Keratinocyte (primary cell): ENCODE measurements at regions not wholly inside any gene's neighbourhood (a gene's known extent, or its start where the extent isn't known, plus 50 kb on each side); places are given as distances from the start of the nearest gene placed in this dataset.

ENCODE experiments used
- DNase-seq: peaks from one replicate; pipeline ENCODE4 v3.0.0-alpha.2; 2011; ENCODE audit warnings: low read depth, missing footprints, low spot score
- FAIRE-seq: peaks from 2 replicates; lab custom pipeline; 2011; peaks lifted over from hg19 to GRCh38; lab: Jason Lieb, UNC
- H2AFZ ChIP-seq: 2 replicates; pipeline ENCODE4 v1.6.0; 2012; ENCODE audit warnings: low read length, control low read depth, inconsistent platforms; ENCODE audit not compliant: control insufficient read depth
- H3K27ac ChIP-seq: 2 replicates; pipeline ENCODE4 v1.5.1; 2011; ENCODE audit warnings: low read length; ENCODE audit not compliant: control insufficient read depth, insufficient read depth
- H3K27me3 ChIP-seq: 3 replicates; pipeline ENCODE4 v1.6.0; 2011; ENCODE audit warnings: low read length; ENCODE audit not compliant: control insufficient read depth, insufficient read depth; ENCODE audit errors: extremely low read depth
- H3K36me3 ChIP-seq, 2 experiments: 2 replicates in 1 of 2; 3 replicates in 1 of 2; pipeline ENCODE4 v1.5.1; 2011; ENCODE audit warnings: low read length in 2 of 2, mild to moderate bottlenecking in 1 of 2; ENCODE audit not compliant: control insufficient read depth in 2 of 2, insufficient read depth in 2 of 2; ENCODE audit errors: extremely low read depth in 1 of 2
- H3K4me1 ChIP-seq: 3 replicates; pipeline ENCODE4 v1.5.1; 2011; ENCODE audit warnings: low read length; ENCODE audit not compliant: control insufficient read depth, insufficient read depth; ENCODE audit errors: extremely low read depth
- H3K4me2 ChIP-seq: 3 replicates; pipeline ENCODE4 v1.6.0; 2011; ENCODE audit warnings: low read depth, low read length; ENCODE audit not compliant: control insufficient read depth, insufficient read depth; ENCODE audit errors: extremely low read depth
- H3K4me3 ChIP-seq, 3 experiments: fragments of 200-600 bp in 1 of 3; sonication (generic) in 1 of 3; 2 replicates in 2 of 3; 3 replicates in 1 of 3; pipeline ENCODE4 v1.5.1; 2011 to 2016; ENCODE audit warnings: low read length in 3 of 3, mild to moderate bottlenecking in 3 of 3, control low read depth in 2 of 3, inconsistent platforms in 1 of 3, low read depth in 1 of 3, mixed read lengths in 1 of 3, mixed run types in 1 of 3, moderate library complexity in 1 of 3; ENCODE audit not compliant: control insufficient read depth in 2 of 3, insufficient read depth in 2 of 3; ENCODE audit errors: extremely low read depth in 1 of 3
- H3K79me2 ChIP-seq: 2 replicates; pipeline ENCODE4 v1.6.0; 2012; ENCODE audit warnings: low read length; ENCODE audit not compliant: control insufficient read depth, insufficient read depth
- H3K9ac ChIP-seq: 3 replicates; pipeline ENCODE4 v1.6.0; 2011; ENCODE audit warnings: low read length; ENCODE audit not compliant: control insufficient read depth, insufficient read depth; ENCODE audit errors: extremely low read depth
- H3K9me1 ChIP-seq: 3 replicates; pipeline ENCODE4 v1.6.0; 2011; ENCODE audit warnings: low read length; ENCODE audit not compliant: control insufficient read depth, insufficient read depth; ENCODE audit errors: extremely low read depth
- H3K9me3 ChIP-seq: 2 replicates; pipeline ENCODE4 v1.5.1; 2012; ENCODE audit warnings: low read depth, low read length; ENCODE audit not compliant: control insufficient read depth
- H4K20me1 ChIP-seq: 3 replicates; pipeline ENCODE4 v1.6.0; 2011; ENCODE audit warnings: low read length; ENCODE audit not compliant: control insufficient read depth, insufficient read depth; ENCODE audit errors: extremely low read depth
- EZH2 ChIP-seq: IDR thresholded peaks from one replicate; pipeline ENCODE4 v1.6.1; 2012; ENCODE audit warnings: inconsistent platforms, mild to moderate bottlenecking, low read length, moderate library complexity
- dilution Hi-C: fragments of 300-500 bp; cut with MboI; formaldehyde crosslinking; loops from one replicate; pipeline ENCODE4 v1.7.0; 2020; ENCODE audit warnings: low sequenced_read_pairs; ENCODE audit not compliant: extremely low pct_ligation_motif_present
- TF ChIP-seq, protein P1 (sequence below), 3 experiments: IDR thresholded peaks in 1 of 3; conservative IDR thresholded peaks in 1 of 3; optimal IDR thresholded peaks in 1 of 3; 2 replicates in 2 of 3; 3 replicates in 1 of 3; pipeline versions ENCODE3 to v1.5.1; 2011; ENCODE audit warnings: low read length in 3 of 3, mild to moderate bottlenecking in 3 of 3, moderate library complexity in 2 of 3, control low read depth in 1 of 3, inconsistent platforms in 1 of 3; ENCODE audit not compliant: insufficient read depth in 2 of 3; ENCODE audit errors: extremely low read depth in 1 of 3

DNA sequence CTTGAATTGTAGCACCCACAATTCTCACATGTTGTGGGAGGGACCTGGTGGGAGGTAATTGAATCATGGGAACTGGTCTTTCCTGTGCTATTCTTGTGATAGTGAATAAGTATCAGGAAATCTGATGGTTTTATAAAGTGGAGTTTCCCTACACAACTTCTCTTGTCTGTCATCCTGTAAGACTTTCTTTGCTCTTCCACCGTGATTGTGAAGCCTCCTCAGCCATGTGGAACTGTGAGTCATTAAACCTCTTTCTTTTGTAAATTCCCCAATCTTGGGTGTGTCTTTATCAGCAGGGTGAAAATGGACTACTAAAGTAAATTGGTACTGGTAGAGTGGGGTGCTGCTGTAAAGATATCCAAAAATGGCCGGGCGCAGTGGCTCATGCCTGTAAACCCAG, 215.6 kb downstream of the LIG4 start:
- Histone ChIP-seq H3K4me2 (no peak overlapping the region), H3K27ac (no peak overlapping the region), H3K9me1 (no peaks in the 10 kb centered on the region), H3K9ac (no peak overlapping the region), H3K4me3 (no peak overlapping the region), H2AFZ (no peak overlapping the region), H3K4me1 (no peaks in the 10 kb centered on the region), H3K27me3 (no peaks in the 10 kb centered on the region), H3K9me3 (peaks cover 2% of the 10 kb centered on the region), H3K79me2 (no peaks in the 10 kb centered on the region), H4K20me1 (no peaks in the 10 kb centered on the region), H3K36me3 (no peaks in the 10 kb centered on the region)
- dilution Hi-C loops = no loop called here
- DNase-seq = no peak
- no peak for FAIRE-seq
- TF ChIP-seq, protein P1, sequence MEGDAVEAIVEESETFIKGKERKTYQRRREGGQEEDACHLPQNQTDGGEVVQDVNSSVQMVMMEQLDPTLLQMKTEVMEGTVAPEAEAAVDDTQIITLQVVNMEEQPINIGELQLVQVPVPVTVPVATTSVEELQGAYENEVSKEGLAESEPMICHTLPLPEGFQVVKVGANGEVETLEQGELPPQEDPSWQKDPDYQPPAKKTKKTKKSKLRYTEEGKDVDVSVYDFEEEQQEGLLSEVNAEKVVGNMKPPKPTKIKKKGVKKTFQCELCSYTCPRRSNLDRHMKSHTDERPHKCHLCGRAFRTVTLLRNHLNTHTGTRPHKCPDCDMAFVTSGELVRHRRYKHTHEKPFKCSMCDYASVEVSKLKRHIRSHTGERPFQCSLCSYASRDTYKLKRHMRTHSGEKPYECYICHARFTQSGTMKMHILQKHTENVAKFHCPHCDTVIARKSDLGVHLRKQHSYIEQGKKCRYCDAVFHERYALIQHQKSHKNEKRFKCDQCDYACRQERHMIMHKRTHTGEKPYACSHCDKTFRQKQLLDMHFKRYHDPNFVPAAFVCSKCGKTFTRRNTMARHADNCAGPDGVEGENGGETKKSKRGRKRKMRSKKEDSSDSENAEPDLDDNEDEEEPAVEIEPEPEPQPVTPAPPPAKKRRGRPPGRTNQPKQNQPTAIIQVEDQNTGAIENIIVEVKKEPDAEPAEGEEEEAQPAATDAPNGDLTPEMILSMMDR (optimal IDR thresholded peaks at IDR 0.05 in 1 of 3, IDR thresholded peaks at IDR 0.05 in 1 of 3, conservative IDR thresholded peaks at IDR 0.05 in 1 of 3; ENCODE audit: extremely low read depth in 1 of 3, insufficient read depth in 2 of 3, low read length in 3 of 3) = no peak
- TF ChIP-seq EZH2 = no peak

DNA sequence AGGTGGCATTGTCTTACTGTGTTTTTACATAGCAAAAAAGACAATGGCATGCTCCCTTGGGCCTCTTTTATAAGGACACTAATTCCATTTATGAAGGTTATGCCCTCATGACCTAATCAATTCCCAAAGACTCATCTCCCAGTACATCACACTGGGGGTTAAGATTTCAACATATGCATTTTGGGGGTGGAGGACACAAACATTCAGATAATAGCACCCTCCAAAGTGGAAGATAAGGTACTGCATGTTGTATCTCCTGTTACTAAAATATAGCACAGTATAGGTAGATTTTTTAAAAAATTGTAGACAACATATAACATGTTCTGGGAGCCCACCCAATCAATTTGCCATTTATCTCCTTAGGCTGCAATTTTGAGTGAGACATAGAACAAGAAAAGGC, 221.2 kb downstream of the LIG4 start:
- H3K27me3 ChIP-seq = no peaks in the 10 kb centered on the region
- no peaks in the 10 kb centered on the region for H3K9me3 ChIP-seq
- no peak overlapping the region for H3K27ac ChIP-seq
- TF ChIP-seq EZH2 = no peak
- TF ChIP-seq, protein P1 (optimal IDR thresholded peaks at IDR 0.05 in 1 of 3, IDR thresholded peaks at IDR 0.05 in 1 of 3, conservative IDR thresholded peaks at IDR 0.05 in 1 of 3; ENCODE audit: extremely low read depth in 1 of 3, insufficient read depth in 2 of 3, low read length in 3 of 3) = no peak
- no peaks in the 10 kb centered on the region for H3K4me1 ChIP-seq
- H4K20me1 ChIP-seq = no peaks in the 10 kb centered on the region
- dilution Hi-C loops = no loop called here
- no peaks in the 10 kb centered on the region for H3K9me1 ChIP-seq
- no peak overlapping the region for H3K4me2 ChIP-seq
- no peak overlapping the region for H2AFZ ChIP-seq
- no peaks in the 10 kb centered on the region for H3K79me2 ChIP-seq
- no peak for FAIRE-seq
- H3K36me3 ChIP-seq = no peaks in the 10 kb centered on the region
- no peak overlapping the region for H3K4me3 ChIP-seq
- DNase-seq = no peak
- no peak overlapping the region for H3K9ac ChIP-seq
